ENCODE measurements at regions not wholly inside any gene's neighbourhood (a gene's known extent, or its start where the extent isn't known, plus 50 kb on each side); places are given as distances from the start of the nearest gene placed in this dataset.

DNA sequence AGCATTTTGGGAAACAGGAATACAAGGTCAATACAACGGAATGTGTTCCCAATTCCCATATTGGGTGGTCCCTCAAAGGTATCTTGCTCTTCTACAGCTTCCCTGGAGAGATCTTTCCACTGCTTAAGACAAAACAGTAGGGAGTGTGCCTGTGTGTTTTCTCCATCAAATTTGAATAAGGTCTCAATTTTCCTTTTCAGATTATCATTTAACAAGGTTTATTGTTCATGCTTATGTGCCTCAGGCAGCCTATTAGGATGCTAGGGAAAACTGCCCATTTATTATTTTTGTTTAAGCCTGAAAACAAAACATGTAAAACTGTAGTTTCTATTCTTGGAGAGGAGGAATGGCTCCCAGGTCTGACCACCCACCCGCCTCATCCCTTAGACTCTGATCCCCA, 622.7 kb downstream of the LMO4 start:
- TF ChIP-seq, protein P1, sequence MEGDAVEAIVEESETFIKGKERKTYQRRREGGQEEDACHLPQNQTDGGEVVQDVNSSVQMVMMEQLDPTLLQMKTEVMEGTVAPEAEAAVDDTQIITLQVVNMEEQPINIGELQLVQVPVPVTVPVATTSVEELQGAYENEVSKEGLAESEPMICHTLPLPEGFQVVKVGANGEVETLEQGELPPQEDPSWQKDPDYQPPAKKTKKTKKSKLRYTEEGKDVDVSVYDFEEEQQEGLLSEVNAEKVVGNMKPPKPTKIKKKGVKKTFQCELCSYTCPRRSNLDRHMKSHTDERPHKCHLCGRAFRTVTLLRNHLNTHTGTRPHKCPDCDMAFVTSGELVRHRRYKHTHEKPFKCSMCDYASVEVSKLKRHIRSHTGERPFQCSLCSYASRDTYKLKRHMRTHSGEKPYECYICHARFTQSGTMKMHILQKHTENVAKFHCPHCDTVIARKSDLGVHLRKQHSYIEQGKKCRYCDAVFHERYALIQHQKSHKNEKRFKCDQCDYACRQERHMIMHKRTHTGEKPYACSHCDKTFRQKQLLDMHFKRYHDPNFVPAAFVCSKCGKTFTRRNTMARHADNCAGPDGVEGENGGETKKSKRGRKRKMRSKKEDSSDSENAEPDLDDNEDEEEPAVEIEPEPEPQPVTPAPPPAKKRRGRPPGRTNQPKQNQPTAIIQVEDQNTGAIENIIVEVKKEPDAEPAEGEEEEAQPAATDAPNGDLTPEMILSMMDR (IDR thresholded peaks at IDR 0.05), result no peak
- no peak for TF ChIP-seq POLR2A (IDR thresholded peaks at IDR 0.05)
